RWPE1 (cell line): ENCODE measurements at regions not wholly inside any gene's neighbourhood (a gene's known extent, or its start where the extent isn't known, plus 50 kb on each side); places are given as distances from the start of the nearest gene placed in this dataset.

Experiments used
- CTCF ChIA-PET: fragments of 350-600 bp; sonication (Branson Sonifier 250); formaldehyde crosslinking; extraction: SDS; loops from one replicate; lab custom pipeline; 2021; lab: Yijun Ruan, JAX
- POLR2A ChIA-PET: fragments of 400-600 bp; formaldehyde crosslinking; extraction: SDS; loops from one replicate; lab custom pipeline; 2020; ENCODE audit warnings: antibody characterized with exemption; ENCODE audit not compliant: low non-redundant PET; lab: Yijun Ruan, JAX
- DNase-seq: peaks from one replicate; pipeline ENCODE4 v3.0.0; 2012; ENCODE audit warnings: low spot score
- H3K27ac ChIP-seq: fragments of 450-650 bp; 2 replicates; pipeline ENCODE4 v1.5.1; 2017
- TF ChIP-seq, protein P1 (sequence below): fragments of 450-650 bp; conservative IDR thresholded peaks from 2 replicates; pipeline ENCODE4 v1.5.1; 2017; ENCODE audit warnings: low read depth, mild to moderate bottlenecking

DNA sequence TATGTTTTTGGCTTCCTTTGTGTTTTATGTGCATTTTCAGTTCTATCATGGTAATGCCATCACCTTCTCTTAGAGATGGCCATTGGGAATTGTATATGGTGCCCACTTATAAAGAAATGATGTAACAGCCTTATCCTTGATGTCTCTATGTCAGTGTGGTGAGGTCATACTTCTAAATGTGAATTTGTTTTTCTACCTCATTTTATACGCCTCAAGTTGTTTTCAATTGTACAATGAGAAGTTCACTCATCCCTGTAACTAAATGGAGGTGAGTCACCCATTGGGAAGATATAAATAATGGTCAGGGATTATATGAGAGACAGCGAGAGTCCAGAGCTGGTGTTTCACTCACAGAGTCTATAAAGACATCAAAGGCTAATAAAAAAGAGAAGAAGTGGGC is 402.4 kb downstream of the AGTPBP1 start:
- H3K27ac ChIP-seq, result no peak overlapping the region
- POLR2A ChIA-PET, result no interaction called here
- DNase-seq, result no peak
- TF ChIP-seq, protein P1, sequence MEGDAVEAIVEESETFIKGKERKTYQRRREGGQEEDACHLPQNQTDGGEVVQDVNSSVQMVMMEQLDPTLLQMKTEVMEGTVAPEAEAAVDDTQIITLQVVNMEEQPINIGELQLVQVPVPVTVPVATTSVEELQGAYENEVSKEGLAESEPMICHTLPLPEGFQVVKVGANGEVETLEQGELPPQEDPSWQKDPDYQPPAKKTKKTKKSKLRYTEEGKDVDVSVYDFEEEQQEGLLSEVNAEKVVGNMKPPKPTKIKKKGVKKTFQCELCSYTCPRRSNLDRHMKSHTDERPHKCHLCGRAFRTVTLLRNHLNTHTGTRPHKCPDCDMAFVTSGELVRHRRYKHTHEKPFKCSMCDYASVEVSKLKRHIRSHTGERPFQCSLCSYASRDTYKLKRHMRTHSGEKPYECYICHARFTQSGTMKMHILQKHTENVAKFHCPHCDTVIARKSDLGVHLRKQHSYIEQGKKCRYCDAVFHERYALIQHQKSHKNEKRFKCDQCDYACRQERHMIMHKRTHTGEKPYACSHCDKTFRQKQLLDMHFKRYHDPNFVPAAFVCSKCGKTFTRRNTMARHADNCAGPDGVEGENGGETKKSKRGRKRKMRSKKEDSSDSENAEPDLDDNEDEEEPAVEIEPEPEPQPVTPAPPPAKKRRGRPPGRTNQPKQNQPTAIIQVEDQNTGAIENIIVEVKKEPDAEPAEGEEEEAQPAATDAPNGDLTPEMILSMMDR, result no peak
- CTCF ChIA-PET, result no interaction called here

DNA sequence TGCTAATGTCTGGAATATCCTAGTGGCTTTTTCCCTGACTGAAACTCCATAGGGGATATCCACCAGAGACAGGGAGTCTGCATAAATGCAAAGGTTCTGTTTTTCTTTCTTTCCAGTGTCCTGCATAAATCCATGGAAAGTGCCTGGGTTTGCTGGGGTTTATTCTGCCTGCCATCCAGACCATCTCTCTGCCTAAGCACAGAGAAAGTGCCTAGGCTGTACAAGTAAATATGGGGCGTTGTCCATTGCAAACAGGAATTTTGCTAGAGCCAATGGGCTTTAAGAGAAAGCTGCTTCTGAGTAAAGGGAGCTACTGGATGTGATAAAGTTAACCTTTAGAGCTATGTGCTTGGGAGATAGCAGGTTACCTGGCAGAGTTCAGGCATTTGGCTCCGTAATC is 407.5 kb downstream of the AGTPBP1 start:
- TF ChIP-seq, protein P1, result no peak
- no peak for DNase-seq
- ChIA-PET CTCF (no interaction called here), POLR2A (no interaction called here)
- H3K27ac ChIP-seq, result no peak overlapping the region

DNA sequence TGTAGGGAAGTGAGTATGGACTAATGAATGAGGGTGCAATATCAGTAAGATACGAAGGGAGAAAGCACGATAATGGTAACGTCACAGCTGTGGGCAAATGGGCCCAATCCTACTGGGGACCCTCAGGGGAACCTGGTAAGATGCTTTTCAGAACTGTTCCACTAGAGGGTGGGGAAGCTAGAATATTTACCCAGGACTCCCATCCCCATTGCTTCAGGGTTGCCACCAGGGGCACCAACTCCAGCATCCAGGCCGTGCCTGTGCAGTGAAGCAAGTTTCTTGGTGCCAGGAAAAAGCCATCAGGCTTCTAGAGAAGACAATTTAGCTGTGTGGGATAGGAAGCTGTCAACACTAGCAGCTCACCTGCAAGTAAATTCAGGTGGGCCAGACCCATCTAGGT is 409.3 kb downstream of the AGTPBP1 start:
- peak; percentile 43 for DNase-seq
- H3K27ac ChIP-seq, result no peak overlapping the region
- CTCF ChIA-PET, result interaction anchor here (0.6 kb wide), 1 partner anchor 336 kb away, joined by 3 read pairs; no protein-coding TSS in a partner anchor
- TF ChIP-seq, protein P1, result no peak
- POLR2A ChIA-PET, result no interaction called here

DNA sequence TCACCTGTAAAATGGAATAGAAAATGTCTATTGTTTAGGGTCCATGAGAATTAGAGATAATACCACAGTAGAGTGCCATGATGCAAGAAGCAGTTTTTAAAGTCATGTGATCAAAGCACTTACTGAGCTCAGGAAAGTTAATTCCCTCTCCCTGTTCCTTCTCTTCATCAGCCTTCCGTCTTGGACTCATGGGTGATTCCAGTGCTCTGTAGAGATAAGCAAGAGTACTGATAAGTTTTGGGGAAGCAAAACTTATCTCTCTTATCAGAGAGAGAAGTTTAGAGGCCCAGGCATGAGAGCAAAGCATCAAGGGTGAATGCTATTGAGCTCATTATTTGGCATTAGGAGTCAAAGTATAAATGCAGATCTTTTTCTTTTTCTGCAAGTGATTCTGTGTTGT is 410.1 kb downstream of the AGTPBP1 start:
- DNase-seq, result no peak
- TF ChIP-seq, protein P1, result no peak
- H3K27ac ChIP-seq, result no peak overlapping the region
- ChIA-PET CTCF (interaction anchor here (0.6 kb wide), 1 partner anchor 32 kb away, joined by 5 read pairs; no protein-coding TSS in a partner anchor), POLR2A (no interaction called here)

DNA sequence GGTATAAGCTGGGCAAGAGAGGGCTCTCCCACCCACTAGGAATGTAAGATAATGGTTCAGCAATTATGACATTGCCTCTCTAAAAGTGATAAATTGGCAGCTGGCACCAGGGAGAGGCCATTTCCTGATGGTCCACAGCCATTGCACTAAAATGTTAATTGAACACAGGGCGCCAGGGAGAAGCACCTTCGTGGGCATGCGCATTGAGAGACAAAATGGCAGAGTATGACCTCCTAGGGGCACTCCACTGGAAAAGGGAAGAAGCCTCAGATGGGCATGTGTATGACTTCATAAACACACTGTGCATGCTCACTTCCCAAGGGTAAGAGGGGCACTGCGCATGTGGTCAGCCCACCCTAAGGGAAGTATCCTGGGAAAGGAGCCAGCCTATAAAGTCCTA is 419.2 kb downstream of the AGTPBP1 start:
- H3K27ac ChIP-seq, result no peak overlapping the region
- POLR2A ChIA-PET, result no interaction called here
- DNase-seq, result no peak
- TF ChIP-seq, protein P1, result no peak
- CTCF ChIA-PET, result no interaction called here

DNA sequence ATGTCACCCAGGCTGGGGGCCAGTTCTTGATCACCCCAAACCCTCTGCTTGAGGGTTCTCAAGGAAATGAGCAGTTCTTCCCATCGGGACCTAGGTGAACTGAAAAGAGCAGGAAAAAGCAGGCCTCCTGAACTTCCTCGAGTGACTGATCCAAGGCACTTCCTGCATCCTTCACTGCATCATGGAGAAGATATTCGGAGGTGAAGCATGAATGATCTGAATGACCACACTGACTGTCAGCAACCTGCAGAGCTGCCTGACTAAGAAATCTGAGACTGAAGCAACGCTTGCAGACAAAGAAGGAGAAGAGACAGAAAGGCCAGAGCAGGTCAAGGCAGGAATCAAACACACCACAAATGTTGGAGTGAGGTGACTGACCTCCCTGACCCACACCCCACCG is 420.2 kb downstream of the AGTPBP1 start:
- POLR2A ChIA-PET, result no interaction called here
- CTCF ChIA-PET, result no interaction called here
- DNase-seq, result no peak
- no peak overlapping the region for H3K27ac ChIP-seq
- TF ChIP-seq, protein P1, result no peak
